ENCODE measurements at regions not wholly inside any gene's neighbourhood (a gene's known extent, or its start where the extent isn't known, plus 50 kb on each side); places are given as distances from the start of the nearest gene placed in this dataset.

- H3K4me3 ChIP-seq = no peak overlapping the region
- peaks cover 0 to 10% (median 0%) of the 10 kb centered on the region in 3 donors for H3K9me3 ChIP-seq
- H3K27me3 ChIP-seq = no peaks in the 10 kb centered on the region
- H3K4me1 ChIP-seq = no peaks in the 10 kb centered on the region
- no peaks in the 10 kb centered on the region for H3K36me3 ChIP-seq
- TF ChIP-seq POLR2A (IDR thresholded peaks at IDR 0.05) = no peak
- no peak for TF ChIP-seq CTCF (IDR thresholded peaks at IDR 0.05)
- no peak for TF ChIP-seq EP300 (IDR thresholded peaks at IDR 0.05)
- TF ChIP-seq POLR2AphosphoS5 (IDR thresholded peaks at IDR 0.05) = no peak
- 100% methylated on average over 3 of the region's 6 CpGs; no CpG with 5 or more reads in 1 of the 2 donors for WGBS, 2 donors (ENCODE audit: low coverage in 1 of 2)
- H3K27ac ChIP-seq = no peak overlapping the region
- ATAC-seq = no peak
Observed at GRCh38 chr6:45727819-45728449, 287.7 kb downstream of the CLIC5 start.

DNA sequence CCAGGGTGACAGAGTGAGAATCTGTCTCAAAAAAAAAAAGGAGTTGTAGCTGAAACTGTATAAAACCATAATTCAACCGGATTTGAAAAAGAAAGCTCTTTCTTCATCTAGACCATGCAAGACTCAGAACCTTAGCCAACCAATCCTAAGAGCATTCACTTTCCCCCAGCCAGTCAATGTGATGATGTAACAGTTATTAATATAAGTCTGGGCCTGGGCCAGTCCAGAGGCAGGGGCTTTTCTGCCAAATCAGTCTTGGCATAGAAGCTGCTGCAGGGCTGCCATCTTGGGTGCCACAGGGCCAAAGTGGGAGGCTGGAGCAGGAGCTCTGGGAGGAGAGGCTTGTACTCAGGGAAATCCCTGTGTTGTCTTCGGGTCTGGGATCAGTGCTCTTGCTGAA is 288.4 kb downstream of the CLIC5 start:
- no peaks in the 10 kb centered on the region for H3K36me3 ChIP-seq
- H3K9me3 ChIP-seq = peaks cover 0 to 11% (median 0%) of the 10 kb centered on the region in 3 donors
- H3K27ac ChIP-seq = no peak overlapping the region
- 42 to 71% methylated on average over 2 of the region's 2 CpGs for WGBS, 2 donors (ENCODE audit: low coverage in 1 of 2)
- no peaks in the 10 kb centered on the region for H3K4me1 ChIP-seq
- no peaks in the 10 kb centered on the region for H3K27me3 ChIP-seq
- no peak overlapping the region for H3K4me3 ChIP-seq
- no peak for ATAC-seq
- TF ChIP-seq CTCF (IDR thresholded peaks at IDR 0.05) (no peak), POLR2AphosphoS5 (IDR thresholded peaks at IDR 0.05) (no peak), EP300 (IDR thresholded peaks at IDR 0.05) (no peak), POLR2A (IDR thresholded peaks at IDR 0.05) (no peak)

- Histone ChIP-seq H3K27me3 (no peaks in the 10 kb centered on the region), H3K9me3 (peaks cover 0 to 11% (median 0%) of the 10 kb centered on the region in 3 donors), H3K27ac (no peak overlapping the region), H3K4me3 (no peak overlapping the region), H3K36me3 (no peaks in the 10 kb centered on the region), H3K4me1 (no peaks in the 10 kb centered on the region)
- ATAC-seq = no peak
- TF ChIP-seq POLR2A (IDR thresholded peaks at IDR 0.05) = no peak
- no peak for TF ChIP-seq EP300 (IDR thresholded peaks at IDR 0.05)
- no peak for TF ChIP-seq CTCF (IDR thresholded peaks at IDR 0.05)
- WGBS, 2 donors (ENCODE audit: low coverage in 1 of 2) = 33 to 61% methylated on average over 3 of the region's 3 CpGs
Observed at GRCh38 chr6:45726444-45726843, 289.2 kb downstream of the CLIC5 start.

DNA sequence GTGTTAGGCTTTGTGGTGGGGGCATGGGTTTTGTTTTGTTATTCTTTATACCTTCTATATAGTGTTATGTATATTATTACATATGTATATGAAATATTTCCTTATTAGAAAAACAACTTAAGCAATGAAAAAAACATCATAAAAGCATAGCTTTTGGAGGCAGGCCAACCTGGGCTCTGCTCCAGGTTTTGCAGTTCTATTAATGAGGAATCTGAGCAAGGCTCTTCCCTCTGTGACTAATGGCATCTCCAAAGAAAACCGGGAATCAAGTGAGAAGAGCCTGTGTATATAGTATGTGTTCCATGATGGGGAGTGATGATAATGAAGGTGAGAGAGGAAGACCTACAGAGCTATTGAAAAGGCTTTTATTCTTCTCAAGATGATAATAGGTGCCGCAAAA is 291.1 kb downstream of the CLIC5 start:
- no peaks in the 10 kb centered on the region for H3K36me3 ChIP-seq
- no peak for ATAC-seq
- H3K27me3 ChIP-seq = no peaks in the 10 kb centered on the region

More for the DNA sequence above, 291.1 kb downstream of the CLIC5 start:
- H3K27ac ChIP-seq = no peak overlapping the region
- no peak overlapping the region for H3K4me3 ChIP-seq
- TF ChIP-seq CTCF (IDR thresholded peaks at IDR 0.05) = no peak
- no peak for TF ChIP-seq POLR2A (IDR thresholded peaks at IDR 0.05)
- no peak for TF ChIP-seq POLR2AphosphoS5 (IDR thresholded peaks at IDR 0.05)
- TF ChIP-seq EP300 (IDR thresholded peaks at IDR 0.05) = no peak
- 13 to 58% methylated on average over 2 of the region's 2 CpGs for WGBS, 2 donors (ENCODE audit: low coverage in 1 of 2)
- H3K9me3 ChIP-seq = peaks cover 0 to 11% (median 0%) of the 10 kb centered on the region in 3 donors
- H3K4me1 ChIP-seq = no peaks in the 10 kb centered on the region

All from gastroesophageal sphincter (tissue), 4 donors.